Loucy (cell line): ENCODE measurements at regions not wholly inside any gene's neighbourhood (a gene's known extent, or its start where the extent isn't known, plus 50 kb on each side); places are given as distances from the start of the nearest gene placed in this dataset.

Experiments used
- EZH2phosphoT487 ChIP-seq: fragments of 200-600 bp; IDR thresholded peaks from 2 replicates; pipeline ENCODE4 v1.6.1; 2018; ENCODE audit warnings: antibody characterized with exemption, mild to moderate bottlenecking, moderate library complexity, borderline replicate concordance
- TF ChIP-seq, protein P1 (sequence below): fragments of 200-600 bp; sonication (generic); conservative IDR thresholded peaks from 2 replicates; pipeline ENCODE4 v1.5.1; 2014; ENCODE audit warnings: mild to moderate bottlenecking, antibody characterized with exemption, low read length

DNA sequence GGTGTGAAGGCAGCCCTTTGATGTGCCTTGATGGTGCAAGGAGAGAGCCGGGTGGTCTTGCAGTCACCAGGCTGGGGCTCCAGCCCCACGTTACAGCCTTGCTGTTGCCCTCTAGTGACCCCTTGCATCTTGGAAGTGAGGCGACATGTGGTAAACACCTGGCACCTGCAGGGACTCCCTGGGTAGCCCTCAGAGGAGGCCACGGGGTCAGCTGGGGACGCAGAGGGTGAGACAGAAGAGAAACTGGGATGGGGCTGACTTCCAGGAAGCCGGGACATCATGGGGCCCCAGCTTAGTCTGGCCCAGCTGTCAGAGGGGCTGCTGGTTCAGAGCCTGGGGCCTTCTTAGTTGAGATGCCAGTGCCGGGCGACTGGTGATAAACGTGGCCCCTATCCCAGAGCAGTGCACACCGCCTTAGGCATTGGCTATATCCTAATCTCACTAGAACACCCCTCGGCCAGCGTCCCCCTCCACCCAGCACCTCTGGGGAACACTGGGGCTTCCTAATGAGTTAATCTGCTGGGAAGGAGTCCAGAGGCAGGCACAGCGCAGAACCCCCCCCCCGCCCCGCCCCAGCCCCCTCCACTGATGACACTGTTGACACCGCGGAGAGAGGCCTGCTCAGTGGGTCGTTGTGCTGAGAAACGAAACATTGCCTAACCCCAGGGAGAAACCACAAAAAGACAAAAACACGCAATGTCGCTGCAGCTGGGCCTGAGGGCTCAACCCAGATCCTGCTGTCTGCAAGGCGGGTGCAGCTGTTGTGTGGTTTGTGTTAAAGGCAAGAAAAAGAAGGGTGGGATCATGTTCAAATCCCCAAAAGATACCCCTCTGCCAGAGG, 60.5 kb upstream of the KLF13 start:
- TF ChIP-seq, protein P1, sequence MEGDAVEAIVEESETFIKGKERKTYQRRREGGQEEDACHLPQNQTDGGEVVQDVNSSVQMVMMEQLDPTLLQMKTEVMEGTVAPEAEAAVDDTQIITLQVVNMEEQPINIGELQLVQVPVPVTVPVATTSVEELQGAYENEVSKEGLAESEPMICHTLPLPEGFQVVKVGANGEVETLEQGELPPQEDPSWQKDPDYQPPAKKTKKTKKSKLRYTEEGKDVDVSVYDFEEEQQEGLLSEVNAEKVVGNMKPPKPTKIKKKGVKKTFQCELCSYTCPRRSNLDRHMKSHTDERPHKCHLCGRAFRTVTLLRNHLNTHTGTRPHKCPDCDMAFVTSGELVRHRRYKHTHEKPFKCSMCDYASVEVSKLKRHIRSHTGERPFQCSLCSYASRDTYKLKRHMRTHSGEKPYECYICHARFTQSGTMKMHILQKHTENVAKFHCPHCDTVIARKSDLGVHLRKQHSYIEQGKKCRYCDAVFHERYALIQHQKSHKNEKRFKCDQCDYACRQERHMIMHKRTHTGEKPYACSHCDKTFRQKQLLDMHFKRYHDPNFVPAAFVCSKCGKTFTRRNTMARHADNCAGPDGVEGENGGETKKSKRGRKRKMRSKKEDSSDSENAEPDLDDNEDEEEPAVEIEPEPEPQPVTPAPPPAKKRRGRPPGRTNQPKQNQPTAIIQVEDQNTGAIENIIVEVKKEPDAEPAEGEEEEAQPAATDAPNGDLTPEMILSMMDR: no peak
- no peak for TF ChIP-seq EZH2phosphoT487
